ENCODE measurements at regions not wholly inside any gene's neighbourhood (a gene's known extent, or its start where the extent isn't known, plus 50 kb on each side); places are given as distances from the start of the nearest gene placed in this dataset. TPM values are rescaled to one million over a fixed set of nuclear protein-coding genes. Genes with fewer than 3 reads are reported as not detected.
"Not testable (repeated sequence)": the region's sequence is repeated elsewhere in the genome, so short reads cannot be mapped to it uniquely, and the experiment has no call there.

DNA sequence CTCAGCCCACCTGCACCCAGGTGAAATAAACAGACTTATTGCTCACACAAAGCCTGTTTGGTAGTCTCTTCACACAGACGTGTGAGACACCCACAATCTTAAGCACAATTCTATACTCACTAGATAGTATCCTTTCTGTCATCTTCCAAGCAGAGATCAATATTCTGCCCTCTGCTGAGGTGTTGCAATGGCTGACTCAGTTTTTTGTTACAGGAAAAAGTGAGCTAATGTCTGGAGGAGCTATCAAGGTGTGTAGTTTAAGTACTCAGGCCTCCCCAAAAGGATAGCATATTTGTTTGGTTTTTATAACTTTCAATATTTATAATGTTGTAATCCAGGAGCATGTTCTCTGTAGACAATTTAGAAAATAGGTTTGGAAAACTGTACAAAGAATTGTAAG is 775.2 kb upstream of the POU3F4 start:
- DNase-seq: no peak

- DNase-seq: no peak
Observed at GRCh38 chrX:82734140-82734539, 774.0 kb upstream of the POU3F4 start.

- not testable (repeated sequence) for DNase-seq
Observed at GRCh38 chrX:82738313-82738712, 769.8 kb upstream of the POU3F4 start.

- DNase-seq: no peak
Observed at GRCh38 chrX:82742351-82742750, 765.7 kb upstream of the POU3F4 start.

DNA sequence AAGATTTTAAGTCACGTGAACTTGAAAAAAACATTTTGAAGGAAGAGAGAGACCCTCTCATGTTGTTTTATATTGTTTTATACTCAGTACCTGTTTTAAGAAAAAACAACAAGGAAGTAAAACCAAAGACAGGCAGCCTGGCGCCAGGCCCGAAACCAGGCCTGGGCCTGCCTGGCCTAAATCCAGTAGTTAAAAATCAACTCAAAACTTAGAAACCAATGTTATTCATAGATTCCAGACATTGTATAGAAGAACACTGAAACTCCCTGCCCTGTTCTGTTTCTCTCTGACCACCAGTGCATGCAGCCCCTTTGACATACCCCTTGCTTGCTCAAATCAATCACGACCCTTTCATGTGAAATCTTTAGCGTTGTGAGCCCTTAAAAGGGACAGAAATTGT is 762.4 kb upstream of the POU3F4 start:
- not testable (repeated sequence) for DNase-seq

DNA sequence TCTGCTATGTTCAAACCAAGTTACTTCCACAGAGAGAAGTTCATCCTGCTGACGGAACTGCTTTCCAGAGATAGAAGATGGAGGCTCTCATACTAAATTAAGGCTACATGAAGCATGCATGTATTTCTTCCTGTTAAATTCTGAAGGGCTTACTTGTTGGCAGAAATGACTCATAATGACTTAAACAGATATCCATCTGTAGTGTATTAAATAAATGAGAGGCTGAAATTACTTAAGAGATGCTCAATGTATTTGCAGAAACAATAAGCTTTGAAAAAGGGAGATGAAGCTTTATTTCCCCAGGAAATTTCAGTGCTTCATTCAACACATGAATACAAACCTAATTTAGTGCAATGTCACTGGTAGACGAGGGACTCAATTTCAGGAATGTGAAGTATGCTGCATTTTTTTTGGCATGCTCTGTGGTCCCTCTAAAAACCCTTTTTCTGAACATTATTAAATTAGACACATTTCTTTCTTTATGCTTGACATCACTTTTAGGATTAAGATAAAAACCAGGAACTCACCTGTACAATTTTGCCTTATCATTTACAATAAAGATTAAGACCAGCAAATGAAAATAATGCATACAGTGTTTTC is 759.1 kb upstream of the POU3F4 start:
- peak; percentile 7 for DNase-seq

DNA sequence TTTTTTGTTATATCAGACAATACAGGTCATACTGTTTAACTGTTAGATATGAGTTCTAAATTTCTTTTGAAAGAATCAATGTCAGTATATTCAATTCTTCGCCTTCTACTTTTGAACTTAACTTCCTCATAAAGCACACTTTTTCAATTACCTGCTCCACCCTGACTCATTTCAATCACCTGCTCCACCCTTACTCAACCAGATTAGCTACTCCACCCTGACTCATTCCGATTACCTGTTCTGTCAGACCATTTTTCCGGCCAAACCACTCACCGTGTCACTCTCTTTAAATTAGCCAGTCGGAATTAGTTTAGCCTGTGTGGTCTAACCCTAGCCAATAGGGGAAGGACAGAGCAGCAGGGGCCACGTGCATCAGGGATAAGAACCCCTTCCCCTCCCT is 751.8 kb upstream of the POU3F4 start:
- no peak for DNase-seq

- no peak for DNase-seq
Observed at GRCh38 chrX:82757614-82758013, 750.5 kb upstream of the POU3F4 start.

DNA sequence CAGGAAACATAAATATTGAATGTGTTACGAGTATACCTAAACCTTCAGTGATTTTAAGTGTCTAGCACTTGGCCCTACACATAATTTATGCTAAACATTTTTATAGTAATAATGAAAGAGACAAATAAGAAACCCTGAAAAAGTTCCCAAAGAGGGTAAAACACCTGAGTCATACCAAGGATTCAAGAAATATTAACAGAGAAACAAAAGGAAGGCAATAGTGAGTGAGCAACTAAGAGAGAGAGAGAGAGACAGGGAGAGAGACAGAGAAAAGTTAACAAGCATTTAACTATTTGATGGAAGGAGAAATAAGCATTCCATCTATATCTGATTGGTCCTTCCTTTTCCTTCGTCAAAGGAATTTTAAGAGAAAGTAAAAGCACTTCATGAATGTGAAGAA is 743.6 kb upstream of the POU3F4 start:
- DNase-seq: no peak

DNA sequence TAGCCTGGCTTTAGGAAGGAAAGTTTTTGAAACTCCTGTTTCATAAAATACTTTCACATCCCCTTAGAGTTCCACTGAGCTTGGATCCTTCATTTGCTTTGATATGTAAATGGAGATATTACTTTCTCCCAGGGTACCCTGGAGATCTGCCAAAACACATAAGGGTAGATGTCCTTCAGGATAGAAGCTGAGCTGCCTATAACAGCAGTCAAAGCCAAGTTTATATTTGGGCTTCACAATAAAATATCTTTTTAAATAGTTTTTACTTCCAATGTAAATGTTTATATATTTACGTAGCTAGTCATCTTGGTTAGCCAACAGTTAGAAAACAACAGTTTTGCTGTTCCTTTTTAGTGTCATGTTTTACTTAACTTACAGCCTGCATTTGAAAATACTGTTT is 742.3 kb upstream of the POU3F4 start:
- DNase-seq: no peak

GRCh38 chrX:82775426-82775825 is 732.7 kb upstream of the POU3F4 start:
- DNase-seq: no peak

DNA sequence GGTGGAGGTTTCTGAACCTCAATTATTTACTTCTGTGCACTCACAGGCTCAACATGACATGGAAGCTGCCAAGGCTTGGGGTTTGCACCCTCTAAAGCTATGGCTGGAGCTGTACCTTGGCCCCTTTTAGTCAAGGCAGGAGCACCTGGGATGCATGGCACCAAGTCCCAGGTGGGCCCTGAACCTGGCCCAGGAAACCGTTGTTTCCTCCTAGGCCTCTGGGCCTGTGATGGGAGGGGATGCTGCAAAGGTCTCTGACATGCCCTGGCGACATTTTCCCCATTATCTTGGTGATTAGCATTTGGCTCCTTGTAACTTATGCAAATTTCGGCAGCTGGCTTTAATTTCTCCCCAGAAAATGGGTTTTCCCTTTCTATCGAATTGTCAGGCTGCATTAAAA is 726.1 kb upstream of the POU3F4 start:
- no peak for DNase-seq

DNA sequence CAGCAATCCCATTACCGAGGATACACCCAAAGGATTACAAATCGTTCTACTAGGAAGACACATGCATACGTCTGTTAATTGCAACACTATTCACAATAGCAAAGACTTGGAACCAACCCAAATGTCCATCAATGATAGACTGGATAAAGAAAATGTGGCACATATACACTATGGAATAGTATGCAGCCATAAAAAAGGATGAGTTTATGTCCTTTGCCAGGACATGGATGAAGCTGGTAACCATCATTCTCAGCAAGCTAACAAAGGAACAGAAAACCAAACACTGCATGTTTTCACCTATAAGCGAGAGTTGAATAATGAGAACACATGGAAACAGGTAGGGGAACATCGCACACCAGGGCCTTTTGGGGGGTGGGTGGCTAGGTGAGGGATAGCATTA is 695.2 kb upstream of the POU3F4 start:
- DNase-seq: not testable (repeated sequence)

DNA sequence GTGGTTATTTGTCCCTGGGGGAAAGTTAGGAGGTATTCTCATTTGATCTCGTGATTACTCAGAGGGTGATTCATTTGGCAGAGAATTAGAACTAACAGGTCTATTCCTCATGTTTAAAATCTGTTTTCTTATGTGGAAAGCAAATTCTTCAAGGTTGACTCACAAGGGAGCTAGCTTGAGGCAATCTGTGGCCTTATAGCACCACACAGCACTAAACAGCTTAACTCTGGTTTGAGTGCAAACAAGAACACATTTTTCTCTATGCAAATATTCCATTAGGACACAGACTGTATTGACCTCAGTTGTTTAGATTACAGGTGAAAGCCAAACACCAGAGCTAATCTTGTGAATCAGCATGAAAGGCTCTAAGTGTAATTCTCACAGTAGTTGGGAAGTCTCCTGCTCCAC is 694.4 kb upstream of the POU3F4 start:
- DNase-seq: no peak

- no peak for DNase-seq
Observed at GRCh38 chrX:82816001-82816400, 692.1 kb upstream of the POU3F4 start.

DNA sequence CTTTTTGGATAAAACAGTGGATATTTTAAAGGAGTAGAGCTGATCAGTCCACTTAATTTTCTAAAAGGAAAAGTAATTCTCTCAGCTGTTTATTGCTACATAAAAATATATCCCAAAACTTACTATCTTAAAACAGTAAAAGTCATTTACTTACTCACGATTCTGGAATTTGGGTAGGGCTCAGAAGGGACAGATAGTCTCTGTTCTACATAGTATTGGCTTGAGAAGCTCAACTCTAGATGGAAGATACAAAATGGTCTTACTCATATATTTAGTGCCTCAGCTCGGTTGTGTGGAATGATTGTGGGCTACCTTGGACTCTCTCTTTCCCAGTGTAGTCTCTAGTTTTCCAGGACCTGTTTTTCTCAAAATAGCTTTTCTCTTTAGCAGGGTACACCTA is 691.5 kb upstream of the POU3F4 start:
- no peak for DNase-seq

- no peak for DNase-seq
Observed at GRCh38 chrX:82842286-82842685, 665.8 kb upstream of the POU3F4 start.

DNA sequence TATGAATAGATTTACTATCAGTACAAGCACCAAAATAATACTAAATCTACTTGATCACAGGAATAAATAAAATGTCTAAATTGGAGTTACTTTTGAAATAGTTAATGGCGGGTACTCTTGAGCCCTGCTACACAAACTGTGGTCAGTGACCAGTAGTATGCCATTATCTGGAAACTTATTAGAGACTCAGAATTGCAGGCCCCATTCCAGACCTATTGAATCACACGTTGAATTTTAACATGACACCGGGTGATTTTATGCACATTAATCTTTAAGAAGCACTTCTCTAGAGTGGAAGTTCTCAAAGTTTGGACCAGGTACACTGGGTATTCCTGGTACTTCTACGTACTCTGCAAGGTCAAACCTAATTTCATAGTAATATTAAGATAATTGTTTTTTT is 660.0 kb upstream of the POU3F4 start:
- DNase-seq: no peak

Small RNAs in the stretch of these regions (small RNA-seq; reads per million reads assigned to genes)
- not detected for gene RF00394 (ENCODE audit: low replicate concordance)

All from skin of body (tissue), 2 donors.